Psoas muscle (tissue), 7 donors: ENCODE measurements at regions not wholly inside any gene's neighbourhood (a gene's known extent, or its start where the extent isn't known, plus 50 kb on each side); places are given as distances from the start of the nearest gene placed in this dataset.
A peak's percentile ranks its signal among the peaks of the same experiment; 100 is the strongest.
"Not testable (repeated sequence)": the region's sequence is repeated elsewhere in the genome, so short reads cannot be mapped to it uniquely, and the experiment has no call there.

Source experiments
- ATAC-seq, 4 donors: fragments of 200-7000 bp; cut with Tn5 transposase; one replicate each; pipeline ENCODE4 v1.9.1; 2020; ENCODE audit warnings: moderate library complexity in 3 of 4, mild to moderate bottlenecking in 2 of 4
- DNase-seq, 2 donors: peaks; one replicate each; pipeline ENCODE4 v3.0.0-alpha.2; 2020
- H3K27ac ChIP-seq: fragments of 200-600 bp; one replicate; pipeline ENCODE4 v1.8.0; 2022
- H3K27me3 ChIP-seq, 3 donors: fragments of 200-600 bp in 1 of 3; one replicate each; pipeline versions ENCODE4 v1.6.1 to v1.8.0; 2013 to 2022; ENCODE audit warnings: low read length in 2 of 3, mild to moderate bottlenecking in 2 of 3, moderate library complexity in 1 of 3; ENCODE audit not compliant: insufficient read depth in 3 of 3
- H3K36me3 ChIP-seq, 2 donors: fragments of 200-600 bp in 1 of 2; one replicate each; pipeline versions ENCODE4 v1.6.1 to v1.8.0; 2013 to 2022; ENCODE audit warnings: low read depth in 1 of 2, mild to moderate bottlenecking in 1 of 2, moderate library complexity in 1 of 2; ENCODE audit not compliant: insufficient read depth in 1 of 2
- H3K4me1 ChIP-seq: fragments of 200-600 bp; one replicate; pipeline ENCODE4 v1.8.0; 2022
- H3K4me3 ChIP-seq: fragments of 200-600 bp; one replicate; pipeline ENCODE4 v1.8.0; 2022; ENCODE audit warnings: mild to moderate bottlenecking
- H3K9me3 ChIP-seq: fragments of 200-600 bp; one replicate; pipeline ENCODE4 v1.8.0; 2022
- CTCF ChIP-seq: fragments of 200-600 bp; IDR thresholded peaks from one replicate; pipeline ENCODE4 v1.8.0; 2022; ENCODE audit warnings: antibody characterized with exemption
- WGBS, 3 donors: extraction: QIAGEN DNeasy Blood & Tissue Kit; methylation state at CpG; one replicate each; pipeline versions ENCODE4 v1.1.6 to v1.1.7; 2013; 5-methylcytosine and 5-hydroxymethylcytosine counted together
- intact Hi-C, 2 donors: fragments of 100-400 bp; cut with DNase I; formaldehyde crosslinking; loops; one replicate each; pipeline versions ENCODE4 v1.11.0 to v1.14.2; 2022
- donor health status: healthy with polysubstance abuse.
- donor health status: DM: no; HTN: no; CAD: no; lungs with moderate emphysema.
- donor health status: Bipolar disorder and iron deficiency.
- donor health status: healthy.
- donor health status: DM: yes; HTN: yes; CAD: no.
- donor health status: DM: no; HTN: no; CAD: no.
- donor health status: DM: yes; HTN: yes; CAD: no.

- H3K4me3 ChIP-seq: no peak overlapping the region
- WGBS, 3 donors: 67 to 81% (median 74%) methylated on average over 20 to 22 of the region's 22 CpGs
- ATAC-seq (no peak), DNase-seq (peak in 1 of 2 donors; percentile 26)
- intact Hi-C loops: no loop called here
- no peaks in the 10 kb centered on the region for H3K4me1 ChIP-seq
- TF ChIP-seq CTCF: no peak
- H3K27ac ChIP-seq: no peak overlapping the region
- H3K27me3 ChIP-seq: peaks cover 0 to 32% (median 7%) of the 10 kb centered on the region in 3 donors
- H3K36me3 ChIP-seq: no peaks in the 10 kb centered on the region
- H3K9me3 ChIP-seq: no peaks in the 10 kb centered on the region
Measured at GRCh38 chr4:3639613-3640586, 107.7 kb upstream of the LRPAP1 start.

GRCh38 chr4:3638080-3638795, 106.0 kb upstream of the LRPAP1 start:
- ATAC-seq (no peak), DNase-seq (no peak)
- H3K4me3 ChIP-seq: no peak overlapping the region
- H3K27ac ChIP-seq: no peak overlapping the region
- H3K4me1 ChIP-seq: no peaks in the 10 kb centered on the region
- intact Hi-C loops: no loop called here
- TF ChIP-seq CTCF: no peak
- H3K9me3 ChIP-seq: no peaks in the 10 kb centered on the region
- 50 to 61% (median 54%) methylated on average over 6 of the region's 6 CpGs for WGBS, 3 donors
- H3K27me3 ChIP-seq: peaks cover 0 to 21% (median 4%) of the 10 kb centered on the region in 3 donors
- no peaks in the 10 kb centered on the region for H3K36me3 ChIP-seq

- no peak for TF ChIP-seq CTCF
- Histone ChIP-seq H3K4me3 (no peak overlapping the region), H3K36me3 (no peaks in the 10 kb centered on the region), H3K9me3 (no peaks in the 10 kb centered on the region), H3K4me1 (no peaks in the 10 kb centered on the region), H3K27ac (no peak overlapping the region), H3K27me3 (peaks cover 0 to 15% (median 2%) of the 10 kb centered on the region in 3 donors)
- ATAC-seq: no peak
- intact Hi-C loops: no loop called here
- WGBS, 3 donors: 68 to 74% (median 69%) methylated on average over 19 of the region's 19 CpGs
- peak in 1 of 2 donors; percentile 55 for DNase-seq
Measured at GRCh38 chr4:3637326-3638016, 105.2 kb upstream of the LRPAP1 start.

- H3K4me1 ChIP-seq: no peaks in the 10 kb centered on the region
- intact Hi-C loops: no loop called here
- no peak overlapping the region for H3K27ac ChIP-seq
- peak in 1 of 2 donors; percentile 30 for DNase-seq
- no peak for ATAC-seq
- peaks cover 0 to 15% (median 2%) of the 10 kb centered on the region in 3 donors for H3K27me3 ChIP-seq
- 89 to 96% (median 90%) methylated on average over 12 of the region's 12 CpGs for WGBS, 3 donors
- no peak for TF ChIP-seq CTCF
- no peak overlapping the region for H3K4me3 ChIP-seq
- H3K36me3 ChIP-seq: no peaks in the 10 kb centered on the region
- H3K9me3 ChIP-seq: no peaks in the 10 kb centered on the region
Measured at GRCh38 chr4:3636646-3637320, 104.6 kb upstream of the LRPAP1 start.

- peaks cover 0 to 15% (median 2%) of the 10 kb centered on the region in 3 donors for H3K27me3 ChIP-seq
- WGBS, 3 donors: 57 to 64% (median 58%) methylated on average over 2 of the region's 2 CpGs
- ATAC-seq, H3K4me1 ChIP-seq, intact Hi-C loops, H3K9me3 ChIP-seq, H3K27ac ChIP-seq, H3K36me3 ChIP-seq, H3K4me3 ChIP-seq, DNase-seq: not testable (repeated sequence)
Measured at GRCh38 chr4:3636020-3636419, 103.8 kb upstream of the LRPAP1 start.
